Uterus (tissue), 2 donors: ENCODE measurements at regions not wholly inside any gene's neighbourhood (a gene's known extent, or its start where the extent isn't known, plus 50 kb on each side); places are given as distances from the start of the nearest gene placed in this dataset.

ENCODE experiments used
- CTCF ChIP-seq, 4 experiments: fragments of 200-600 bp in 2 of 4; fragments of 450-650 bp in 2 of 4; sonication (generic) in 2 of 4; IDR thresholded peaks; one replicate each; pipeline ENCODE4 v1.5.1; 2016 to 2019; ENCODE audit warnings: antibody characterized with exemption in 4 of 4, mild to moderate bottlenecking in 2 of 4, moderate library complexity in 1 of 4
- POLR2A ChIP-seq, 2 donors: fragments of 450-650 bp; IDR thresholded peaks; one replicate each; pipeline ENCODE4 v1.6.1; 2016; ENCODE audit warnings: antibody characterized with exemption in 2 of 2, mild to moderate bottlenecking in 1 of 2, moderate library complexity in 1 of 2

- TF ChIP-seq CTCF (IDR thresholded peaks at IDR 0.05) (no peak), POLR2A (IDR thresholded peaks at IDR 0.05) (no peak)
Observed at GRCh38 chr14:38743966-38744584, 359.0 kb downstream of the SEC23A start.
